CD14-positive monocyte (primary cell): ENCODE measurements at regions not wholly inside any gene's neighbourhood (a gene's known extent, or its start where the extent isn't known, plus 50 kb on each side); places are given as distances from the start of the nearest gene placed in this dataset.
"Not testable (repeated sequence)": the region's sequence is repeated elsewhere in the genome, so short reads cannot be mapped to it uniquely, and the experiment has no call there.

ENCODE experiments used
- DNase-seq, 3 donors: peaks; one replicate each; pipeline ENCODE4 v3.0.0-alpha.2; 2011 to 2022
- H2AFZ ChIP-seq: 2 replicates; pipeline ENCODE4 v1.6.0; 2012; ENCODE audit warnings: mild to moderate bottlenecking, low read depth, low read length, inconsistent platforms; ENCODE audit not compliant: insufficient read depth, poor library complexity, severe bottlenecking
- H3K27ac ChIP-seq, 2 donors: 1 replicate in 1 of 2; 2 replicates in 1 of 2; pipeline ENCODE4 v1.5.1; 2012 to 2013; ENCODE audit warnings: low read length in 2 of 2, control low read depth in 1 of 2, inconsistent platforms in 1 of 2, low read depth in 1 of 2, mild to moderate bottlenecking in 1 of 2
- H3K27me3 ChIP-seq, 2 donors: one replicate each; pipeline versions ENCODE4 v1.6.0 to v1.6.1; 2011 to 2013; ENCODE audit warnings: low read length in 2 of 2; ENCODE audit not compliant: control insufficient read depth in 2 of 2, insufficient read depth in 2 of 2
- H3K36me3 ChIP-seq, 2 donors: replicated peaks in 1 of 2; 1 replicate in 1 of 2; 2 replicates in 1 of 2; pipeline versions ENCODE4 v1.5.1 to v1.6.1; 2012 to 2013; ENCODE audit warnings: low read length in 2 of 2, control low read depth in 1 of 2, inconsistent platforms in 1 of 2, mild to moderate bottlenecking in 1 of 2; ENCODE audit not compliant: insufficient read depth in 2 of 2, control insufficient read depth in 1 of 2
- H3K4me1 ChIP-seq, 2 donors: 1 replicate in 1 of 2; 2 replicates in 1 of 2; pipeline versions ENCODE4 v1.5.1 to v1.6.1; 2012 to 2013; ENCODE audit warnings: low read length in 2 of 2, control low read depth in 1 of 2, inconsistent platforms in 1 of 2, mild to moderate bottlenecking in 1 of 2, moderate library complexity in 1 of 2; ENCODE audit not compliant: insufficient read depth in 2 of 2, control insufficient read depth in 1 of 2
- H3K4me2 ChIP-seq: replicated peaks from 2 replicates; pipeline ENCODE3; 2012; ENCODE audit warnings: low read length, moderate library complexity, mild to moderate bottlenecking; ENCODE audit not compliant: poor library complexity, severe bottlenecking; ENCODE audit errors: extremely low read depth
- H3K4me3 ChIP-seq, 3 experiments: fragments of 200-600 bp in 1 of 3; sonication (generic) in 1 of 3; replicated peaks in 1 of 3; 1 replicate in 2 of 3; 2 replicates in 1 of 3; pipeline ENCODE4 v1.5.1; 2011 to 2013; ENCODE audit warnings: low read length in 3 of 3, mild to moderate bottlenecking in 3 of 3, control low read depth in 2 of 3, low read depth in 2 of 3, inconsistent platforms in 1 of 3, moderate library complexity in 1 of 3
- H3K79me2 ChIP-seq: 2 replicates; pipeline ENCODE4 v1.6.0; 2012; ENCODE audit warnings: mild to moderate bottlenecking, control low read depth, inconsistent platforms, low read length, moderate library complexity; ENCODE audit not compliant: insufficient read depth
- H3K9ac ChIP-seq: 2 replicates; pipeline ENCODE4 v1.6.0; 2017; ENCODE audit warnings: low read length, mild to moderate bottlenecking; ENCODE audit not compliant: insufficient read depth, poor library complexity, severe bottlenecking
- H3K9me3 ChIP-seq, 2 donors: replicated peaks in 1 of 2; 1 replicate in 1 of 2; 2 replicates in 1 of 2; pipeline versions ENCODE4 v1.5.1 to v1.6.1; 2012 to 2013; ENCODE audit warnings: low read length in 2 of 2, control low read depth in 1 of 2; ENCODE audit not compliant: control insufficient read depth in 1 of 2, insufficient read depth in 1 of 2
- H4K20me1 ChIP-seq: 2 replicates; pipeline ENCODE4 v1.6.0; 2012; ENCODE audit warnings: mild to moderate bottlenecking, low read length, control low read depth, moderate library complexity; ENCODE audit not compliant: insufficient read depth
- H3K27ac Mint-ChIP-seq, 7 donors: one replicate each; pipeline ENCODE4 v1.8.0; 2020; ENCODE audit warnings: mild to moderate bottlenecking in 7 of 7, mixed read lengths in 7 of 7, moderate library complexity in 6 of 7, inconsistent platforms in 2 of 7
- H3K27me3 Mint-ChIP-seq, 3 donors: one replicate each; pipeline ENCODE4 v1.8.0; 2021 to 2022; ENCODE audit warnings: low read depth in 3 of 3, mild to moderate bottlenecking in 3 of 3, mixed read lengths in 3 of 3, moderate library complexity in 3 of 3, inconsistent platforms in 1 of 3
- H3K36me3 Mint-ChIP-seq, 2 donors: one replicate each; pipeline ENCODE4 v1.8.0; 2020; ENCODE audit warnings: mixed read lengths in 2 of 2, inconsistent platforms in 1 of 2, mild to moderate bottlenecking in 1 of 2
- H3K4me1 Mint-ChIP-seq: one replicate; pipeline ENCODE4 v1.8.0; 2020; ENCODE audit warnings: mild to moderate bottlenecking, mixed read lengths
- H3K4me3 Mint-ChIP-seq, 2 donors: one replicate each; pipeline ENCODE4 v1.8.0; 2020; ENCODE audit warnings: mild to moderate bottlenecking in 2 of 2, mixed read lengths in 2 of 2, moderate library complexity in 1 of 2
- H3K9me3 Mint-ChIP-seq, 7 donors: one replicate each; pipeline ENCODE4 v1.8.0; 2020 to 2022; ENCODE audit warnings: mixed read lengths in 7 of 7, mild to moderate bottlenecking in 6 of 7, moderate library complexity in 6 of 7, inconsistent platforms in 2 of 7
- WGBS: methylation state at CpG from one replicate; pipeline ENCODE4 v1.1.5; 2013; ENCODE audit warnings: missing lambda C conversion rate; ENCODE audit not compliant: insufficient coverage; 5-methylcytosine and 5-hydroxymethylcytosine counted together
- intact Hi-C, 2 donors: fragments of 100-400 bp; cut with micrococcal nuclease; formaldehyde crosslinking; loops; one replicate each; pipeline versions ENCODE4 v1.15.0 to v1.15.1; 2023
- TF ChIP-seq, protein P1 (sequence below): fragments of 200-600 bp; IDR thresholded peaks from one replicate; pipeline ENCODE4 v1.8.0; 2022; ENCODE audit warnings: antibody characterized with exemption, mild to moderate bottlenecking

DNA sequence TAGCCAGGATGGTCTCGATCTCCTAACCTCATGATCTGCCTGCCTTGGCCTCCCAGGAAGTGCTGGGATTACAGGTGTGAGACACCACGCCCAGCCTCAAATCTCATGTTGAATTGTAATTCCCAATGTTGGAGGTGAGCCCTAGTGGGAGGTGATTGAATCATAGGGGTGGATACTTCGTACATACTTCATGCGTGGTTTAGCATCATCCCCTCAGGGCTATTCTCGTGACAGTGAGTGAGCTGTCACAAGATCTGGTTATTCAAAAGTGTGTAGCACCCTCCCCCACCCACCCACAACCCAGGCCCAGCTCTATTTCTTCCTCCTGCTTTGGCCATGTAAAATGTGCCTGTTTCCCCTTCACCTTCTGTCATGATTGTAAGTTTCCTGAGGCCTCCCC lies 236.9 kb upstream of the IL12A start:
- H2AFZ ChIP-seq: no peak overlapping the region
- Mint-ChIP-seq H3K9me3 (peaks cover 10 to 21% (median 19%) of the 10 kb centered on the region in 7 donors), H3K36me3 (no peaks in the 10 kb centered on the region), H3K4me1 (no peaks in the 10 kb centered on the region), H3K4me3 (no peak overlapping the region), H3K27me3 (peaks cover 0 to 5% (median 3%) of the 10 kb centered on the region in 3 donors), H3K27ac (no peak overlapping the region)
- intact Hi-C loops: no loop called here
- H3K4me2 ChIP-seq: no peak overlapping the region
- no peaks in the 10 kb centered on the region for H3K27me3 ChIP-seq
- WGBS: 96% methylated on average over 3 of the region's 5 CpGs
- peaks cover 6 to 13% of the 10 kb centered on the region in 2 donors for H3K9me3 ChIP-seq
- H3K4me3 ChIP-seq: no peak overlapping the region
- H4K20me1 ChIP-seq: no peaks in the 10 kb centered on the region
- DNase-seq: no peak
- H3K27ac ChIP-seq: no peak overlapping the region
- no peaks in the 10 kb centered on the region for H3K36me3 ChIP-seq
- TF ChIP-seq, protein P1, sequence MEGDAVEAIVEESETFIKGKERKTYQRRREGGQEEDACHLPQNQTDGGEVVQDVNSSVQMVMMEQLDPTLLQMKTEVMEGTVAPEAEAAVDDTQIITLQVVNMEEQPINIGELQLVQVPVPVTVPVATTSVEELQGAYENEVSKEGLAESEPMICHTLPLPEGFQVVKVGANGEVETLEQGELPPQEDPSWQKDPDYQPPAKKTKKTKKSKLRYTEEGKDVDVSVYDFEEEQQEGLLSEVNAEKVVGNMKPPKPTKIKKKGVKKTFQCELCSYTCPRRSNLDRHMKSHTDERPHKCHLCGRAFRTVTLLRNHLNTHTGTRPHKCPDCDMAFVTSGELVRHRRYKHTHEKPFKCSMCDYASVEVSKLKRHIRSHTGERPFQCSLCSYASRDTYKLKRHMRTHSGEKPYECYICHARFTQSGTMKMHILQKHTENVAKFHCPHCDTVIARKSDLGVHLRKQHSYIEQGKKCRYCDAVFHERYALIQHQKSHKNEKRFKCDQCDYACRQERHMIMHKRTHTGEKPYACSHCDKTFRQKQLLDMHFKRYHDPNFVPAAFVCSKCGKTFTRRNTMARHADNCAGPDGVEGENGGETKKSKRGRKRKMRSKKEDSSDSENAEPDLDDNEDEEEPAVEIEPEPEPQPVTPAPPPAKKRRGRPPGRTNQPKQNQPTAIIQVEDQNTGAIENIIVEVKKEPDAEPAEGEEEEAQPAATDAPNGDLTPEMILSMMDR: no peak
- H3K79me2 ChIP-seq: no peaks in the 10 kb centered on the region
- H3K4me1 ChIP-seq: no peaks in the 10 kb centered on the region
- H3K9ac ChIP-seq: no peak overlapping the region

DNA sequence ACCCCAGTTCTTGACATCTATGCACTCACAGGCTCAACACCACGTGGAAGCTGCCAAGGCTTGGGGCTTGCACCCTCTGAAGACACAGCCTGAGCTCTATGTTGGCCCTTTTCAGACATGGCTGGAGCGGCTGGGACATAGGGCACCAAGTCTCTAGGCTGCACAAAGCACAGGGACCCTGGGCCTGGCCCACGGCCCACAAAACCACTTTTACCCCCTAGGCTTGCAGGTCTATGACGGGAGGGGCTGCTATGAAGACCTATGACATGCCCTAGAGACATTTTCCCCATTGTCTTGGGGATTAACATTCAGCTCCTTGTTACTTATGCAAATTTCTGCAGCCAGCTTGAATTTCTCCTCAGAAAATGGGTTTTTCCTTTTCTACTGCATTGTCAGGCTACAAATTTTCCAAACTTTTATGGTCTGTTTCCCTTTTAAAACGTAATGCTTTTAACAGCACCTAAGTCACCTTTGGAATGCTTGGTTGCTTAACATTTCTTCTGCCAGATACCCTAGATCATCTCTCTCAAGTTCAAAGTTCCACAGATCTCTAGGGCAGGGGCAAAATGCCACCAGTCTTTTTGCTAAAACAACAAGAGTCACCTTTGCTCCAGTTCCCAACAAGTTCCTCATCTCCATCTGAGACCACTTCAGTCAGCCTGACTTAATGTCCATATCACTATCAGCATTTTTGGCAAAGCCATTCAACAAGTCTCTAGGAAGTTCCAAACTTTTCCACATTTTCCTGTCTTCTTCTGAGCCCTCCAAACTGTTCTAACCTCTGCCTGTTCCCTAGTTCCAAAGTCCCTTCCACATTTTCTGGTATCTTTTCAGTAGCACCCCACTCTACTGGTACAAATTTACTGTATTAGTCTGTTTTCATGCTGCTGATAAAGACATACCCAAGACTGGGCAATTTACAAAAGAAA lies 232.1 kb upstream of the IL12A start:
- H3K27ac ChIP-seq, H3K4me3 ChIP-seq, H3K4me3 Mint-ChIP-seq, H3K27me3 ChIP-seq, H3K9ac ChIP-seq, H3K27me3 Mint-ChIP-seq, H2AFZ ChIP-seq, H4K20me1 ChIP-seq, H3K4me2 ChIP-seq, H3K36me3 Mint-ChIP-seq, intact Hi-C loops, H3K4me1 ChIP-seq, H3K4me1 Mint-ChIP-seq, H3K27ac Mint-ChIP-seq, H3K79me2 ChIP-seq, DNase-seq, H3K36me3 ChIP-seq: not testable (repeated sequence)
- H3K9me3 Mint-ChIP-seq: peaks cover 10 to 28% (median 23%) of the 10 kb centered on the region in 7 donors
- peaks cover 6 to 13% of the 10 kb centered on the region in 2 donors for H3K9me3 ChIP-seq
- 90% methylated on average over 5 of the region's 5 CpGs for WGBS
